Cerebellar cortex (tissue), 1 donor: ENCODE measurements at regions not wholly inside any gene's neighbourhood (a gene's known extent, or its start where the extent isn't known, plus 50 kb on each side); places are given as distances from the start of the nearest gene placed in this dataset.

Source experiments
- DNase-seq: peaks from one replicate; pipeline ENCODE4 v3.0.0-alpha.2; 2015; ENCODE audit warnings: low spot score

DNA sequence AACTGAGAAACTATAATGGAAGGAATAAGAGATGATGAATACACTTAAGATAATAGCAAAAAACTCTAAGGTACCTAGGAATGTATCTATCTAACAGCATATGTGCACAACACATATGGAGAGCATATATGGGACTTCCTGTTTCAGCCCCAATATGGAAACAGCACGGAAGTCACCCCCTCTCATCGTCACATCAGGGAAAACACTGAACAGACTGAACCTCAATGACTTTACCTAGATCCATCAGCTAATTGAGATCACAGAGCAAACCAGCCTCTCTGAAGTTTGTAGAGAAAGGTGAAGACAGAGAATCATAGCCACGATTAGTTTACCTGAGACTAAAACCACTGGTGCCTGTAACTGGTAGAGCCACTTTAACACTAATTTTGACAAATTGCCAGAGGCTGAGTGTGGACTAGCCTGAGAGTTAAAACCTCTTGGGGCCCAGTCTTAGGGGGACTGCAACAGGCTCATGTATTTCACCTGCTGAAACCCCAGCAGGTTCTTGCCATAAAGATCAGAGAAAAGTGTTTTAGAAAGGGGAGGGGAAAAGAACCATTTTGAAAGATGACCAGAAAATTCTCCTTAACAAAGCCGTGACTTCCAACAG is 722.6 kb downstream of the TBC1D22A start:
- DNase-seq = no peak

- no peak for DNase-seq
Measured at GRCh38 chr22:47476231-47476630, 713.8 kb downstream of the TBC1D22A start.

GRCh38 chr22:47474895-47475294 is 712.4 kb downstream of the TBC1D22A start:
- DNase-seq = no peak

- DNase-seq = no peak
Measured at GRCh38 chr22:47474464-47474863, 712.0 kb downstream of the TBC1D22A start.

- DNase-seq = no peak
Measured at GRCh38 chr22:47472636-47473035, 710.2 kb downstream of the TBC1D22A start.

DNA sequence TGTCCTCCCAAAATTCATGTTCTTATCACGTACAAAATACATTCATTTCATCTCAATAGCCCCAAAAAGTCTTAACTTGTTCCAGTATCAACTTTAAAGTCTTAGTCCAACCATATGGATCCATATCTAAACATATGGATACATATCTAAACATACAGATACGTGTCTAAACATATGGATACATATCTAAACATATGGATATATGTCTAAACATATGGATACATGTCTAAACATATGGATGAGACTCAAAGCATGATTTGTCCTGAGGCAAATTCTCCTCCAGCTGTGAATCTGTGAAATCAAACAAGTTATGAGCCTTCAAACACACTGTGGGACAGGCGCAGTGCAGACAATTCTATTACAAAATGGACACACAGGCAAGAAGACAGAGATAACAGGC is 709.0 kb downstream of the TBC1D22A start:
- DNase-seq = no peak

GRCh38 chr22:47465809-47466208 is 703.4 kb downstream of the TBC1D22A start:
- DNase-seq = no peak

GRCh38 chr22:47465222-47465621 is 702.8 kb downstream of the TBC1D22A start:
- DNase-seq = no peak

DNA sequence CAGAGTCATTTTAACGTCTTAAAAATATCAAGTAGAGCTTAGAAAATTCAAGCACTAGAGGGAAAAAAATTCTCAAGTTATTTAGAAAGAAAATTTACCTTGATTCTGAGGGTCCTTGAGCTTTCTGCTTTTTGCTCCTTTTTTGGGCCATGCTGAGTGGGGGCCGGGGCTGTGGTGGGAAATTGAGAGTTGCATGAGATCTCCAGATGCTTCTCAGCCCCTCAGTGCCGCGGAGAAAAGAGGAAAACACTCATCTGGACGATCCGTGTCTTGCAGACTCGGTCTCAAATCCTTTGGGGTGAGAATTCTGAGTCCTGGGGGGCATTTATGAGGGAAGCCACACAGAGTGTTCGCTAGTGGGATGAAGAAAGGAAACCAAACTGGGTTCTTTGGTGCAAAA is 700.8 kb downstream of the TBC1D22A start:
- no peak for DNase-seq

DNA sequence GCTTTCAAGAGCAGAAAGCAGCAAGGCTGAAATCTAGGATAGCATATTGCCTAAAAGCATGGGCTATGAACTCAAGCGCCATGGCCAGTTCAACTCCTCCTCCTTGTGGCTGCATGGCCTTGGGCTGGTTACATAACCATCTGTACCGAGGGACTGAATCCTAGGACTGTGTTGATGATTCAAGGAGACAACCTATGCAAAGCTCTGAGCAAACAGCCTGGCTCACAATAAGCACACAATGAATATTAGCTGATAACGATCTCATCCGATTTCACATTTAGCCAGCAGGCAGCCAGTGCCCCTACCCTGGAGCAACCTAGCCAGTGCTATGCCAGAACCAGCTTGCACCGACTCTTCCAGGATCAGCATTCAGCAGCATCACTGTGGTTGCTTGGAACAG is 698.4 kb downstream of the TBC1D22A start:
- no peak for DNase-seq

GRCh38 chr22:47460176-47460575 is 697.7 kb downstream of the TBC1D22A start:
- DNase-seq = no peak

- no peak for DNase-seq
Measured at GRCh38 chr22:47458348-47458747, 695.9 kb downstream of the TBC1D22A start.

- DNase-seq = no peak
Measured at GRCh38 chr22:47457509-47458300, 695.3 kb downstream of the TBC1D22A start.

- DNase-seq = no peak
Measured at GRCh38 chr22:47457021-47457420, 694.6 kb downstream of the TBC1D22A start.

- no peak for DNase-seq
Measured at GRCh38 chr22:47456031-47456430, 693.6 kb downstream of the TBC1D22A start.

- DNase-seq = no peak
Measured at GRCh38 chr22:47453049-47453448, 690.6 kb downstream of the TBC1D22A start.

DNA sequence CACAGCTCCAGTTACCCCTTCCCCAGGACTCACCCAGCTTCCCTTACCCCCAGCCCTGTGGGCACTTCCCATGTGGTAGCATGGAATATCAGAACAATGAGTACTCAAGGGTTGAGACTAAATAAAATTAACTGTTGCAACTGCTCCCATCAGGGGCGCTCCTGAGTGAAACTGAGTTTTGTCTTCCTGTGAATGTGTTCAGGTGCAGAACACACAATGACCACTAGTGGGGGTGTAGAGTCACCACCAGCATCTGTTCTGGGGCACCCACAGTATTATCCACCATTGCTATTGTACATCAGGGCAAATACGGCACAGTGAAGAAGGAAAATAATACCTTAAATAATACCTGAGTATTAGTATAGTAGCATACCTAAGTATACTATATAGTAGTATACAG is 689.7 kb downstream of the TBC1D22A start:
- no peak for DNase-seq

DNA sequence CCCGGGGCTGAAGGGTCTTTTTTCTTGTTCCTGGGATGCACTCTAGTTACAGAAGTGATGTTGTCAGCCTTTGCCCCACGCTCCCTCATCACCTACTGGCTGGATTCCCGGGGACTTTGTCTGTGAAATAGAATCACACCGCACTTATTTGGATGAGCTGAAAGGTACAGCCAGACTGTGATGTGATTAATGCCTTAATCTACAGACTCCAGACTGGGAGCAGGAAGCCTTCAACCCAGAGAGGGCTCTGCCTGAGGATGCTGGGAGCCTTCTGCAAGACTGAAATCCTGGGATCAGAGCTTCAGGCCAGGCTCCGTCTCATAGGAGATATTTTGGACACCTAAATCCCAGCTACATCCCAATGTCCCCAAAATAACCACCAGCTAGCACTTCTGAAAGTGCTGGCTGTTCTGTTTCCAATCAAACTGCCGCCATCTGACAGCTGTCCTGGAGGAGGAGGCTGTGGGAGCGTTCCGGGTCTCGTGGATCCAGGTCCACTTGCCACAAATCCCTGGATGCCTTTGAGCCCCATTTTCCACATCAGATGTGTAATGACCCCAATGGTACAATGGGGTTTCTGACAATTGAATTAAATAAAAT is 688.5 kb downstream of the TBC1D22A start:
- DNase-seq = no peak

GRCh38 chr22:47449508-47450270 is 687.2 kb downstream of the TBC1D22A start:
- DNase-seq = no peak

DNA sequence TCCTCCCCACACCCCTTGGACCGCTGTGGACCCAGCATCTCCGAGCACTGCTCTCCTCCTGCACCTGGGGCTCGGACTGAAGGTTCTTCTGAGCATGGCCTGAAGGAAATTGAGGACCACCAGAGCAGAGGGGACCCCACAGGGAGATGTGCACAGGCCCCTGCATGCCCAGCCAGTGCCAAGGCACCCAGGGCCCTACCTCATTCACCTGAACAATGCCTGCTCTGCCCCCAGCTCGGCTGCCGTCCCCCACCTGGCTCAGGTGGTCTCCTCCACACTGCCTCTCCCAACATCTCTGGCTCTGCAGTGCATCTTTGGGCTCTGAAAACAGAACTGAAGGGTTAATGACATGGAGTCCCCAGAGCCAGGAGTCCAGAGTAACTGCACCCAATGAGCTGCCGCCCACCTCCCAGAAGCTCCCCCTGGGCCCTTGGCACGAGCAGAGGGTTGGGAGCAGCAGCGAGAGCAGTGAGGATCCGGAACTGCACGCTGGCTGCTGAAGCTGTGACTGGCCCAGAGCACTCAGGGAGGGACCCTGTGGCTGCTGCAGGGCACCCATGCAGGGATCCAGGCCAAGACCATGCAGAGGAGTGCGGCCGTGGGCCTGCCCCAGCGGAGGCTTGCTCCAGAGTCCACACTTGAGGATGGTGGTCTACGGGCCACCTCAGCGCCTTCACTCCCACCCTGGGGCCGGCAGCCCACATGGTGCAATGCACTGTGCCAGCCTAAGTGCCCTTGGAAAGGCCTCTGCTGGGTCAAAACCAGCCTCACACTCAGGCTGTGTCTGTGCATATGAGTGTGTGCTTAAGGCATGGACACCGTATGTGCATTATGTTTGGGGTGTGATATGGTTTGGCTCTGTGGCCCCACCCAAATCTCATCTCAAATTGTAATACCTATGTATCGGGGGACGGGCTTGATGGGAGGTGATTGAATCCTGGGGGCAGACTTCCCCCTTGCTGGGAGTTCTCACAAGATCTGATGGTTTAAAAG is 686.1 kb downstream of the TBC1D22A start:
- DNase-seq = no peak
